Upper lobe of left lung (tissue), 6 donors: ENCODE measurements at regions not wholly inside any gene's neighbourhood (a gene's known extent, or its start where the extent isn't known, plus 50 kb on each side); places are given as distances from the start of the nearest gene placed in this dataset.

ENCODE experiments used
- ATAC-seq, 2 donors: fragments of 200-7000 bp; cut with Tn5 transposase; one replicate each; pipeline ENCODE4 v1.9.1; 2022; ENCODE audit warnings: mild to moderate bottlenecking in 2 of 2, moderate library complexity in 2 of 2; ENCODE audit not compliant: low FRiP score in 2 of 2
- DNase-seq, 2 donors: peaks; one replicate each; pipeline ENCODE4 v3.0.0-alpha.2; 2019 to 2020
- H3K27ac ChIP-seq, 4 donors: fragments of 200-600 bp; sonication (generic); one replicate each; pipeline ENCODE4 v1.5.1; 2016 to 2019
- H3K27me3 ChIP-seq, 4 donors: fragments of 200-600 bp; sonication (generic); one replicate each; pipeline ENCODE4 v1.5.1; 2017 to 2019
- H3K36me3 ChIP-seq, 4 donors: fragments of 200-600 bp; sonication (generic); one replicate each; pipeline ENCODE4 v1.5.1; 2016 to 2019
- H3K4me1 ChIP-seq, 4 donors: fragments of 200-600 bp; sonication (generic); one replicate each; pipeline ENCODE4 v1.5.1; 2018 to 2019
- H3K4me3 ChIP-seq, 4 donors: fragments of 200-600 bp; sonication (generic); one replicate each; pipeline ENCODE4 v1.5.1; 2017 to 2019; ENCODE audit warnings: mild to moderate bottlenecking in 2 of 4, moderate library complexity in 1 of 4
- H3K9me3 ChIP-seq, 4 donors: fragments of 200-600 bp; sonication (generic); one replicate each; pipeline ENCODE4 v1.5.1; 2018 to 2019
- EP300 ChIP-seq, 4 donors: sonication (generic); formaldehyde crosslinking; IDR thresholded peaks; one replicate each; pipeline ENCODE4 v1.5.1; 2017; ENCODE audit warnings: antibody characterized with exemption in 4 of 4, control low read depth in 2 of 4
- POLR2A ChIP-seq, 4 donors: fragments of 450-650 bp; IDR thresholded peaks; one replicate each; pipeline ENCODE4 v1.5.1; 2016 to 2017; ENCODE audit warnings: antibody characterized with exemption in 4 of 4, mild to moderate bottlenecking in 2 of 4
- POLR2AphosphoS5 ChIP-seq, 2 donors: sonication (generic); formaldehyde crosslinking; IDR thresholded peaks; one replicate each; pipeline ENCODE4 v1.5.1; 2017; ENCODE audit warnings: antibody characterized with exemption in 2 of 2
- WGBS, 2 donors: methylation state at CpG; one replicate each; pipeline ENCODE4 v1.1.5; 2017 to 2018; 5-methylcytosine and 5-hydroxymethylcytosine counted together
- TF ChIP-seq, protein P1 (sequence below), 6 experiments: fragments of 450-650 bp in 4 of 6; fragments of 200-600 bp in 2 of 6; sonication (generic) in 2 of 6; IDR thresholded peaks; one replicate each; pipeline ENCODE4 v1.5.1; 2016 to 2019; ENCODE audit warnings: antibody characterized with exemption in 6 of 6
- donor health status: DM: no; HTN: no; CAD: no; lungs with moderate emphysema.
- donor health status: DM: no; HTN: yes; CAD: no; lungs with severe emphysema.

DNA sequence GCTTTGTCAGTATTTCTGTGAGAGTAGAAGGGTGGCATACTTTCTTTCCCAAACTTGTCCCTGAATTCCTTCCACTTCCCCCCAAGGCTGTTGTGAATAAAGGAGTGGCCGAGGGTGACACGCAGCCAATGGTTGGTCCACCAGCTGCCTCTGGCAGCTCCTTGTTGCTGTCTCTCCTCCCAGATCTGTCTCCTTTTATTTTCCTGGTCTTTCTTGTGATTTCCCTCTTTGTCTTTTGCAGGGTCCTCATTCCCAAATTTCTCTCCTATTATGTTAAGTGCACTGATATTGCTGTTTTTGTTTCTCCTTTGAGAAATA lies 137.5 kb upstream of the HMHB1 start:
- no peak for ATAC-seq
- peak overlapping the region in 2 of 4 donors; percentile 5 to 76 for H3K27ac ChIP-seq
- WGBS, 2 donors = 75 to 85% methylated on average over 2 of the region's 2 CpGs
- H3K4me1 ChIP-seq = peaks cover 0 to 28% (median 0%) of the 10 kb centered on the region in 4 donors
- H3K9me3 ChIP-seq = no peaks in the 10 kb centered on the region
- no peaks in the 10 kb centered on the region for H3K27me3 ChIP-seq
- no peak for TF ChIP-seq EP300 (IDR thresholded peaks at IDR 0.05)
- no peak for TF ChIP-seq POLR2AphosphoS5 (IDR thresholded peaks at IDR 0.05)
- DNase-seq = no peak
- H3K4me3 ChIP-seq = no peak overlapping the region
- H3K36me3 ChIP-seq = no peaks in the 10 kb centered on the region

DNA sequence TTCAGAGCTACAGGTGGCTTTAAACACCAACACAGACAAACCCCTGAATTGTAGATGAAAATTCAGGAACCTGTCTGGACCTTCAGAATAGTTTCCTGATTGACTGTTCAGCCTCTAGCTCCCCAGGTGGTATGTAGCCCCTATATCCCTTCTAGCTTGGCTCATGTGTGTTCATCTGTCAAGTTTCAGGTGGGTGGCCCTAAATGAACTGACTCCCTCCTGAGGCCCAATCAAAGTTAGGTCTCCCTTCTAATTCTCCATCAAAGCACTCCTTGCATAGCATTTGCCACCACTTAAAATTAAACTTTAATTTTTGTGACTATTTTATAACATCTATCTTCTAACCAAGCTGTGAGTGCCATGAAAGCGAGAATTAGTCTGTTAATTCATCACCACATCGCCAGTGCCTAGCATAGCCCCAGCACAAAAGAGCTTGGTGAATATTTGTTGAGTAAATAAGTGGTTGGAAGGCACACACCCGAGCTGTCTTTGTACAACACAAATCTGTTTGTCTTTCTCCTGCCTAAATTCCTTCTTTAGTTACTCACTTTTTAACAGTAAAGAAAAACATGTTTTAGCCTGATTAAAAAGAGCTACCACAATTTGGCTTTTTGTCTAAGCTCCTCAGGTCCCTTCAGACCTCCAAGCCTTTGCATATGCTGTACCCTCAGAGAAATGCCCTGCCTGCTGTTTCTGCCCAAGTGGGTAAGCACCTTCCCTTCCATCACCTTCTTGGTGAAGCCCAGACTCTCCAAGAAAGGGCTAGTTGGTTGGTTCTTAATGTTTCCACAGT lies 138.1 kb upstream of the HMHB1 start:
- Histone ChIP-seq H3K27ac (peak overlapping the region in 2 of 4 donors; percentile 5 to 76), H3K36me3 (no peaks in the 10 kb centered on the region), H3K27me3 (no peaks in the 10 kb centered on the region), H3K4me1 (peaks cover 0 to 28% (median 0%) of the 10 kb centered on the region in 4 donors), H3K4me3 (no peak overlapping the region), H3K9me3 (no peaks in the 10 kb centered on the region)
- TF ChIP-seq POLR2A (IDR thresholded peaks at IDR 0.05) (no peak), EP300 (IDR thresholded peaks at IDR 0.05) (no peak), POLR2AphosphoS5 (IDR thresholded peaks at IDR 0.05) (no peak)
- TF ChIP-seq, protein P1, sequence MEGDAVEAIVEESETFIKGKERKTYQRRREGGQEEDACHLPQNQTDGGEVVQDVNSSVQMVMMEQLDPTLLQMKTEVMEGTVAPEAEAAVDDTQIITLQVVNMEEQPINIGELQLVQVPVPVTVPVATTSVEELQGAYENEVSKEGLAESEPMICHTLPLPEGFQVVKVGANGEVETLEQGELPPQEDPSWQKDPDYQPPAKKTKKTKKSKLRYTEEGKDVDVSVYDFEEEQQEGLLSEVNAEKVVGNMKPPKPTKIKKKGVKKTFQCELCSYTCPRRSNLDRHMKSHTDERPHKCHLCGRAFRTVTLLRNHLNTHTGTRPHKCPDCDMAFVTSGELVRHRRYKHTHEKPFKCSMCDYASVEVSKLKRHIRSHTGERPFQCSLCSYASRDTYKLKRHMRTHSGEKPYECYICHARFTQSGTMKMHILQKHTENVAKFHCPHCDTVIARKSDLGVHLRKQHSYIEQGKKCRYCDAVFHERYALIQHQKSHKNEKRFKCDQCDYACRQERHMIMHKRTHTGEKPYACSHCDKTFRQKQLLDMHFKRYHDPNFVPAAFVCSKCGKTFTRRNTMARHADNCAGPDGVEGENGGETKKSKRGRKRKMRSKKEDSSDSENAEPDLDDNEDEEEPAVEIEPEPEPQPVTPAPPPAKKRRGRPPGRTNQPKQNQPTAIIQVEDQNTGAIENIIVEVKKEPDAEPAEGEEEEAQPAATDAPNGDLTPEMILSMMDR (IDR thresholded peaks at IDR 0.05) = no peak
- DNase-seq (no peak), ATAC-seq (peak in 1 of 2 donors; percentile 32)
- WGBS, 2 donors = 58 to 73% methylated on average over 3 of the region's 3 CpGs

DNA sequence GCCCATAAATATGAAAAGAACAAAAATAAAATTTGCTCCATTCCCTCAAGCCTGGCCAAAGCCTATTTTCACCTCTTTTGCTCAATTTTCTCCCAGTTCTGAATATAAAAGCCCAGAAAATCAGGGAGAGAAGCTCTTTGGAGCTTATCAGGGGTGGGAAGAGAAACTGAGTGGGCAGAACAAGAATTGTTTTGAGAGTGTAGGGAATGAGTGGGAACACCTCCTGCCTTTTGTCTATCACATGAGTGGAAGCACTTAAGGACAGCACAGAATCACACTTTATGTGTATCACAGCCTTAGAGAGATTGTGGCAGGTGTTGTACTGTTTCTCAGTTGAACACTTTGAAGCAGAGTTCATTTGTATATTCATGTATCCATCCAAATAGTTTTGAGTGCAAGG lies 139.2 kb upstream of the HMHB1 start:
- H3K27ac ChIP-seq = peak overlapping the region in 2 of 4 donors; percentile 42 to 76
- ATAC-seq (no peak), DNase-seq (no peak)
- no peaks in the 10 kb centered on the region for H3K9me3 ChIP-seq
- no peaks in the 10 kb centered on the region for H3K36me3 ChIP-seq
- peaks cover 0 to 28% (median 0%) of the 10 kb centered on the region in 4 donors for H3K4me1 ChIP-seq
- TF ChIP-seq, protein P1 (IDR thresholded peaks at IDR 0.05) = no peak
- no peak for TF ChIP-seq POLR2A (IDR thresholded peaks at IDR 0.05)
- TF ChIP-seq POLR2AphosphoS5 (IDR thresholded peaks at IDR 0.05) = no peak
- no peak for TF ChIP-seq EP300 (IDR thresholded peaks at IDR 0.05)
- H3K4me3 ChIP-seq = no peak overlapping the region
- no peaks in the 10 kb centered on the region for H3K27me3 ChIP-seq

DNA sequence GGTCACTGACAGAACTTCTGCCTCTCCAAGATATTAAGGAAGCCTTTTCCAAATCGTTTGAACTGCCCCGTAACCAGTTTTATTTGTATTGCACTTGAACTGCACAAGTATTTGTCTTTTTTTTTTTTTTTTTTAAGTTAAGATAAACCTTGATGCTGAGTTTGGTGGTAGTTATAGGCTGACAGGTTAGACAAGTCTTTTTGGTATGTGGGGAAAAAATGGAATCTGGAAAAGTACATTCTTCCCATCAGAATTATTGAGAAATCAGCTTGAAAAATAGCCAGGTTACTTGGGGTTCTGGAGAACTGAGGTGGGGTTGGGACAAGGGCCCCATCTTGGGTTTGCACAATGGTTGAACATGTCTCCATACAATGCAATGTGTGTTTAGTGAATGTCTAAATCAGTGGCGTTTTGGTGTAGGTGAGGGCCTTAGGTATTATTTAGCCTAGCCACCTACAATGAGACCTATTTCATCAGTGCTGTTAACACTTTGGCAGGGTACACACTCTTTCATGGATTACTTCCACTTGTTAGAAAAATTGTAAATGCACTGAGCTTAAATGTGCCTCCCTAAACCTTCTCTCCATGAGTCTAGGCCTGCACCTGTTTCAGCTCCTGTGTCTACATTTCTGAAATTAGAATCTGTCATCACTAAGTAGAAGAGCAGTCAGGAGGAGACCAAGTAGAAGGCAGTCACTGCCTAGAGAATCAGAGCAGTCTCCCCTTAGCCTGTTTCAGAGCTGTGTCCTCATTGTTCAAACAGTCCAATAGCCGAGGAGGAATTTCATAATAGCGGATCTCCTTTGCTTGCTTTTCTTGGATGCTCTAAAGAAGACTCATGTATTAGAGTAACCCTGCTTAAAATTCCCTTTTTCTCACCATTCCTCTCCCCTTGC lies 140.0 kb upstream of the HMHB1 start:
- ATAC-seq (peak; percentile 35 to 64), DNase-seq (peak in 1 of 2 donors; percentile 46)
- TF ChIP-seq POLR2AphosphoS5 (IDR thresholded peaks at IDR 0.05) (no peak), POLR2A (IDR thresholded peaks at IDR 0.05) (no peak), EP300 (IDR thresholded peaks at IDR 0.05) (no peak)
- TF ChIP-seq, protein P1 (IDR thresholded peaks at IDR 0.05) = no peak
- WGBS, 2 donors = 68 to 78% methylated on average over 5 of the region's 5 CpGs
- H3K36me3 ChIP-seq = no peaks in the 10 kb centered on the region
- no peaks in the 10 kb centered on the region for H3K9me3 ChIP-seq
- no peaks in the 10 kb centered on the region for H3K27me3 ChIP-seq
- H3K4me3 ChIP-seq = no peak overlapping the region
- H3K4me1 ChIP-seq = peaks cover 0 to 28% (median 0%) of the 10 kb centered on the region in 4 donors
- H3K27ac ChIP-seq = peak overlapping the region in 2 of 4 donors; percentile 45 to 76

DNA sequence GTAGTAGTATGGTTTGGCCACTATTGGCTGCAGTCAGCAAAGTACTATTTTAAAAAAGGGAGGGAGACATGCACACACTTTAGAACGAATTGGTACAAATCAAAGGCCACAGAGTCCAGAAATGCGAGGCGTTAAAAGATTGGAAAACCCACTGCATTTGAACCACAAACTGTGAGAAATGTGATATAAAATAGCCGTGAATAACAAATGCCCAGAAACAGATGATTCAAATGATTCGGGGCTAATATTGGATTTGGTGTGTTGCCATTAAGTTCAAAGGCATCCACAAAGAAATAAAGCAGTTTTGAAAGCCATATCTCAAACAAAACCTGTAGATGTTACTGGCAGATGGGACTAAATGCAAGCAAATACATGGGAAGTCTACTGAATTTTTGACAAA lies 140.9 kb upstream of the HMHB1 start:
- Histone ChIP-seq H3K27ac (peak overlapping the region in 1 of 4 donors; percentile 54), H3K4me1 (peaks cover 0 to 28% (median 0%) of the 10 kb centered on the region in 4 donors), H3K27me3 (no peaks in the 10 kb centered on the region), H3K36me3 (no peaks in the 10 kb centered on the region), H3K9me3 (no peaks in the 10 kb centered on the region), H3K4me3 (no peak overlapping the region)
- no peak for TF ChIP-seq EP300 (IDR thresholded peaks at IDR 0.05)
- TF ChIP-seq POLR2A (IDR thresholded peaks at IDR 0.05) = no peak
- TF ChIP-seq, protein P1 (IDR thresholded peaks at IDR 0.05) = no peak
- TF ChIP-seq POLR2AphosphoS5 (IDR thresholded peaks at IDR 0.05) = no peak
- no peak for ATAC-seq
- 77 to 81% methylated on average over 5 of the region's 5 CpGs for WGBS, 2 donors
- DNase-seq = no peak
